ENCODE measurements at regions not wholly inside any gene's neighbourhood (a gene's known extent, or its start where the extent isn't known, plus 50 kb on each side); places are given as distances from the start of the nearest gene placed in this dataset.

- no peaks in the 10 kb centered on the region for H3K4me1 Mint-ChIP-seq (ENCODE audit: low read depth)
- intact Hi-C loops (cut with micrococcal nuclease): no loop called here
- H3K27ac Mint-ChIP-seq: no peak overlapping the region
- CTCF ChIA-PET: no interaction called here
- no peak for DNase-seq
- H3K4me3 Mint-ChIP-seq: no peak overlapping the region
- H3K36me3 Mint-ChIP-seq: no peaks in the 10 kb centered on the region
- peaks cover 7% of the 10 kb centered on the region for H3K27me3 Mint-ChIP-seq
- POLR2A ChIA-PET: no interaction called here
- no peaks in the 10 kb centered on the region for H3K9me3 Mint-ChIP-seq
Measured at GRCh38 chr1:178572604-178573003, 59.7 kb downstream of the TEX35 start.

- DNase-seq: no peak
- CTCF ChIA-PET: no interaction called here
- Mint-ChIP-seq H3K27ac (no peak overlapping the region), H3K4me1 (ENCODE audit: low read depth) (no peaks in the 10 kb centered on the region), H3K9me3 (no peaks in the 10 kb centered on the region), H3K27me3 (peaks cover 7% of the 10 kb centered on the region), H3K4me3 (no peak overlapping the region), H3K36me3 (no peaks in the 10 kb centered on the region)
- intact Hi-C loops (cut with micrococcal nuclease): no loop called here
- POLR2A ChIA-PET: no interaction called here
Measured at GRCh38 chr1:178573330-178573729, 60.4 kb downstream of the TEX35 start.

GRCh38 chr1:178574345-178574744, 61.4 kb downstream of the TEX35 start:
- Mint-ChIP-seq H3K4me1 (ENCODE audit: low read depth) (no peaks in the 10 kb centered on the region), H3K36me3 (no peaks in the 10 kb centered on the region), H3K4me3 (no peak overlapping the region), H3K27me3 (peaks cover 7% of the 10 kb centered on the region), H3K27ac (no peak overlapping the region), H3K9me3 (no peaks in the 10 kb centered on the region)
- intact Hi-C loops (cut with micrococcal nuclease): no loop called here
- DNase-seq: no peak
- ChIA-PET POLR2A (no interaction called here), CTCF (interaction anchor here (0.6 kb wide), 1 partner anchor 225 kb away, joined by 3 read pairs; no protein-coding TSS in a partner anchor)

- Mint-ChIP-seq H3K4me1 (ENCODE audit: low read depth) (no peaks in the 10 kb centered on the region), H3K36me3 (no peaks in the 10 kb centered on the region), H3K4me3 (no peak overlapping the region), H3K27ac (no peak overlapping the region), H3K9me3 (no peaks in the 10 kb centered on the region), H3K27me3 (peaks cover 7% of the 10 kb centered on the region)
- intact Hi-C loops (cut with micrococcal nuclease): no loop called here
- no peak for DNase-seq
- POLR2A ChIA-PET: no interaction called here
- CTCF ChIA-PET: no interaction called here
Measured at GRCh38 chr1:178575611-178576361, 62.9 kb downstream of the TEX35 start.

- Mint-ChIP-seq H3K27me3 (peaks cover 5% of the 10 kb centered on the region), H3K4me3 (no peak overlapping the region), H3K9me3 (no peaks in the 10 kb centered on the region), H3K27ac (no peak overlapping the region), H3K36me3 (no peaks in the 10 kb centered on the region), H3K4me1 (ENCODE audit: low read depth) (no peaks in the 10 kb centered on the region)
- CTCF ChIA-PET: no interaction called here
- intact Hi-C loops (cut with micrococcal nuclease): no loop called here
- no peak for DNase-seq
- POLR2A ChIA-PET: no interaction called here
Measured at GRCh38 chr1:178576841-178577240, 63.9 kb downstream of the TEX35 start.

- H3K27me3 Mint-ChIP-seq: peaks cover 5% of the 10 kb centered on the region
- no peaks in the 10 kb centered on the region for H3K4me1 Mint-ChIP-seq (ENCODE audit: low read depth)
- no peak for DNase-seq
- H3K4me3 Mint-ChIP-seq: no peak overlapping the region
- CTCF ChIA-PET: no interaction called here
- POLR2A ChIA-PET: no interaction called here
- intact Hi-C loops (cut with micrococcal nuclease): no loop called here
- no peak overlapping the region for H3K27ac Mint-ChIP-seq
- H3K36me3 Mint-ChIP-seq: no peaks in the 10 kb centered on the region
- H3K9me3 Mint-ChIP-seq: no peaks in the 10 kb centered on the region
Measured at GRCh38 chr1:178577882-178578281, 65.0 kb downstream of the TEX35 start.

- Mint-ChIP-seq H3K4me3 (no peak overlapping the region), H3K9me3 (no peaks in the 10 kb centered on the region), H3K4me1 (ENCODE audit: low read depth) (no peaks in the 10 kb centered on the region), H3K36me3 (no peaks in the 10 kb centered on the region), H3K27ac (no peak overlapping the region), H3K27me3 (peaks cover 5% of the 10 kb centered on the region)
- intact Hi-C loops (cut with micrococcal nuclease): no loop called here
- ChIA-PET POLR2A (no interaction called here), CTCF (no interaction called here)
- no peak for DNase-seq
Measured at GRCh38 chr1:178578541-178578940, 65.6 kb downstream of the TEX35 start.

GRCh38 chr1:178579095-178579494, 66.2 kb downstream of the TEX35 start:
- Mint-ChIP-seq H3K4me3 (no peak overlapping the region), H3K9me3 (no peaks in the 10 kb centered on the region), H3K36me3 (no peaks in the 10 kb centered on the region), H3K27me3 (peaks cover 5% of the 10 kb centered on the region), H3K4me1 (ENCODE audit: low read depth) (no peaks in the 10 kb centered on the region), H3K27ac (no peak overlapping the region)
- intact Hi-C loops (cut with micrococcal nuclease): no loop called here
- DNase-seq: no peak
- CTCF ChIA-PET: interaction anchor here (0.8 kb wide), 1 partner anchor 46 kb away, joined by 4 read pairs; no protein-coding TSS in a partner anchor
- POLR2A ChIA-PET: no interaction called here

GRCh38 chr1:178579562-178579961, 66.7 kb downstream of the TEX35 start:
- no peak for DNase-seq
- intact Hi-C loops (cut with micrococcal nuclease): no loop called here
- no peaks in the 10 kb centered on the region for H3K4me1 Mint-ChIP-seq (ENCODE audit: low read depth)
- ChIA-PET CTCF (interaction anchor here (0.8 kb wide), 1 partner anchor 46 kb away, joined by 4 read pairs; no protein-coding TSS in a partner anchor), POLR2A (no interaction called here)
- H3K9me3 Mint-ChIP-seq: no peaks in the 10 kb centered on the region
- H3K27me3 Mint-ChIP-seq: peaks cover 5% of the 10 kb centered on the region
- H3K4me3 Mint-ChIP-seq: no peak overlapping the region
- H3K36me3 Mint-ChIP-seq: no peaks in the 10 kb centered on the region
- H3K27ac Mint-ChIP-seq: no peak overlapping the region

GRCh38 chr1:178580096-178580495, 67.2 kb downstream of the TEX35 start:
- ChIA-PET POLR2A (no interaction called here), CTCF (no interaction called here)
- no peak overlapping the region for H3K4me3 Mint-ChIP-seq
- no peaks in the 10 kb centered on the region for H3K36me3 Mint-ChIP-seq
- DNase-seq: no peak
- peaks cover 5% of the 10 kb centered on the region for H3K27me3 Mint-ChIP-seq
- H3K27ac Mint-ChIP-seq: no peak overlapping the region
- H3K9me3 Mint-ChIP-seq: no peaks in the 10 kb centered on the region
- intact Hi-C loops (cut with micrococcal nuclease): no loop called here
- no peaks in the 10 kb centered on the region for H3K4me1 Mint-ChIP-seq (ENCODE audit: low read depth)

- H3K4me3 Mint-ChIP-seq: no peak overlapping the region
- intact Hi-C loops (cut with micrococcal nuclease): no loop called here
- no peak overlapping the region for H3K27ac Mint-ChIP-seq
- DNase-seq: no peak
- no peaks in the 10 kb centered on the region for H3K36me3 Mint-ChIP-seq
- H3K4me1 Mint-ChIP-seq (ENCODE audit: low read depth): no peaks in the 10 kb centered on the region
- ChIA-PET POLR2A (no interaction called here), CTCF (no interaction called here)
- H3K27me3 Mint-ChIP-seq: peaks cover under 1% of the 10 kb centered on the region
- H3K9me3 Mint-ChIP-seq: no peaks in the 10 kb centered on the region
Measured at GRCh38 chr1:178580876-178581275, 68.0 kb downstream of the TEX35 start.

GRCh38 chr1:178581351-178582303, 68.7 kb downstream of the TEX35 start:
- Mint-ChIP-seq H3K9me3 (no peaks in the 10 kb centered on the region), H3K4me1 (ENCODE audit: low read depth) (no peaks in the 10 kb centered on the region), H3K27me3 (no peaks in the 10 kb centered on the region), H3K27ac (no peak overlapping the region), H3K4me3 (no peak overlapping the region), H3K36me3 (no peaks in the 10 kb centered on the region)
- DNase-seq: no peak
- intact Hi-C loops (cut with micrococcal nuclease): no loop called here
- ChIA-PET POLR2A (no interaction called here), CTCF (no interaction called here)
